WTC11 (cell line): ENCODE measurements at regions not wholly inside any gene's neighbourhood (a gene's known extent, or its start where the extent isn't known, plus 50 kb on each side); places are given as distances from the start of the nearest gene placed in this dataset.

Experiments used
- ATAC-seq: fragments of 200-7000 bp; cut with Tn5 transposase; 2 replicates; pipeline ENCODE4 v1.10.0; 2021; ENCODE audit warnings: mild to moderate bottlenecking, moderate library complexity
- CTCF ChIA-PET: fragments of 300-600 bp; sonication (Branson Sonifier 250); formaldehyde crosslinking; loops from one replicate; lab custom pipeline; 2021; ENCODE audit warnings: antibody characterized with exemption; lab: Charles Lee
- POLR2A ChIA-PET: fragments of 350-600 bp; sonication (Branson Sonifier 250); formaldehyde crosslinking; loops from one replicate; lab custom pipeline; 2021; ENCODE audit warnings: antibody characterized with exemption; lab: Charles Lee
- DNase-seq: peaks from one replicate; pipeline ENCODE4 v3.0.0; 2021; ENCODE audit warnings: low spot score
- H3K27ac Mint-ChIP-seq: 2 replicates; pipeline ENCODE4 v1.8.0; 2021; ENCODE audit warnings: mixed read lengths
- H3K27me3 Mint-ChIP-seq: 2 replicates; pipeline ENCODE4 v1.8.0; 2021; ENCODE audit warnings: low read depth, mild to moderate bottlenecking, moderate library complexity, mixed read lengths
- H3K36me3 Mint-ChIP-seq: 2 replicates; pipeline ENCODE4 v1.8.0; 2021; ENCODE audit warnings: mixed read lengths
- H3K4me1 Mint-ChIP-seq: 2 replicates; pipeline ENCODE4 v1.8.0; 2022; ENCODE audit warnings: mixed read lengths
- H3K4me3 Mint-ChIP-seq: 2 replicates; pipeline ENCODE4 v1.8.0; 2021; ENCODE audit warnings: mild to moderate bottlenecking, moderate library complexity, mixed read lengths
- H3K9me3 Mint-ChIP-seq: 2 replicates; pipeline ENCODE4 v1.8.0; 2021; ENCODE audit warnings: mixed read lengths
- ARID4B ChIP-seq: sonication (generic); formaldehyde crosslinking; IDR thresholded peaks from 2 replicates; pipeline ENCODE4 v1.8.0; 2023; ENCODE audit warnings: missing genetic modification reagents, mild to moderate bottlenecking, borderline replicate concordance
- ATF1 ChIP-seq: sonication (generic); formaldehyde crosslinking; IDR thresholded peaks from 2 replicates; pipeline ENCODE4 v1.8.1; 2023; ENCODE audit warnings: mild to moderate bottlenecking, moderate library complexity, missing genetic modification reagents
- ATF3 ChIP-seq: sonication (generic); formaldehyde crosslinking; conservative IDR thresholded peaks from 2 replicates; pipeline ENCODE4 v1.8.1; 2022; ENCODE audit warnings: mild to moderate bottlenecking, missing genetic modification reagents
- CREB1 ChIP-seq: sonication (generic); formaldehyde crosslinking; IDR thresholded peaks from 2 replicates; pipeline ENCODE4 v1.8.0; 2023; ENCODE audit warnings: mild to moderate bottlenecking, missing genetic modification reagents
- CREM ChIP-seq: sonication (generic); formaldehyde crosslinking; IDR thresholded peaks from 2 replicates; pipeline ENCODE4 v1.8.1; 2022; ENCODE audit warnings: mild to moderate bottlenecking, missing genetic modification reagents, moderate library complexity
- E2F1 ChIP-seq: sonication (generic); formaldehyde crosslinking; IDR thresholded peaks from 2 replicates; pipeline ENCODE4 v1.8.0; 2022; ENCODE audit warnings: mild to moderate bottlenecking, missing genetic modification reagents
- GABPB1 ChIP-seq: sonication (generic); formaldehyde crosslinking; IDR thresholded peaks from 2 replicates; pipeline ENCODE4 v1.8.1; 2023; ENCODE audit warnings: mild to moderate bottlenecking, missing genetic modification reagents
- IRF2 ChIP-seq: sonication (generic); formaldehyde crosslinking; IDR thresholded peaks from 2 replicates; pipeline ENCODE4 v1.8.0; 2022; ENCODE audit warnings: low read depth, missing genetic modification reagents, borderline replicate concordance
- MLX ChIP-seq: sonication (generic); formaldehyde crosslinking; IDR thresholded peaks from 2 replicates; pipeline ENCODE4 v1.8.1; 2023; ENCODE audit warnings: mild to moderate bottlenecking, missing genetic modification reagents, moderate library complexity
- NFATC4 ChIP-seq: fragments of 250-450 bp; sonication (Bioruptor Pico); IDR thresholded peaks from 2 replicates; pipeline ENCODE4 v1.9.0; 2021; ENCODE audit warnings: mild to moderate bottlenecking
- NR2C2 ChIP-seq: sonication (generic); formaldehyde crosslinking; IDR thresholded peaks from 2 replicates; pipeline ENCODE4 v1.8.0; 2022; ENCODE audit warnings: mild to moderate bottlenecking, missing genetic modification reagents
- RELA ChIP-seq: sonication (generic); formaldehyde crosslinking; IDR thresholded peaks from 2 replicates; pipeline ENCODE4 v1.8.1; 2022; ENCODE audit warnings: missing genetic modification reagents, mild to moderate bottlenecking, borderline replicate concordance
- SOX15 ChIP-seq: fragments of 250-450 bp; sonication (Bioruptor Pico); IDR thresholded peaks from 2 replicates; pipeline ENCODE4 v1.9.0; 2021; ENCODE audit warnings: mild to moderate bottlenecking
- ZMAT4 ChIP-seq: fragments of 250-450 bp; sonication (Bioruptor Pico); IDR thresholded peaks from 2 replicates; pipeline ENCODE4 v1.9.0; 2021; ENCODE audit warnings: mild to moderate bottlenecking
- ZNF219 ChIP-seq: sonication (generic); formaldehyde crosslinking; IDR thresholded peaks from 2 replicates; pipeline ENCODE4 v1.8.0; 2023; ENCODE audit warnings: missing genetic modification reagents, mild to moderate bottlenecking, borderline replicate concordance
- ZSCAN18 ChIP-seq: fragments of 250-450 bp; sonication (Bioruptor Pico); IDR thresholded peaks from 2 replicates; pipeline ENCODE4 v2.1.2; 2022; ENCODE audit warnings: mild to moderate bottlenecking, moderate library complexity

- TF ChIP-seq ZMAT4 (CRISPR knock-in tag) (no peak), RELA (no peak), E2F1 (no peak), IRF2 (CRISPR knock-in tag) (no peak), CREB1 (CRISPR knock-in tag) (no peak)
Observed at GRCh38 chr3:111331912-111332311, 210.1 kb upstream of the CD96 start (continued).

- ATAC-seq (no peak), DNase-seq (no peak)
- H3K27me3 Mint-ChIP-seq: peaks cover 43% of the 10 kb centered on the region
- POLR2A ChIA-PET: no interaction called here
- no peak overlapping the region for H3K4me3 Mint-ChIP-seq
- H3K27ac Mint-ChIP-seq: no peak overlapping the region
- no peaks in the 10 kb centered on the region for H3K9me3 Mint-ChIP-seq
- TF ChIP-seq ATF3 (CRISPR knock-in tag) (no peak), GABPB1 (CRISPR knock-in tag) (no peak), SOX15 (no peak), MLX (CRISPR knock-in tag) (no peak), NR2C2 (CRISPR knock-in tag) (no peak), ZSCAN18 (CRISPR knock-in tag) (no peak), ARID4B (CRISPR knock-in tag) (no peak), E2F1 (no peak), ZNF219 (CRISPR knock-in tag) (no peak), NFATC4 (CRISPR knock-in tag) (no peak), ATF1 (CRISPR knock-in tag) (no peak), CREB1 (CRISPR knock-in tag) (no peak), CREM (no peak)
- H3K36me3 Mint-ChIP-seq: no peaks in the 10 kb centered on the region
- CTCF ChIA-PET: no interaction called here
- H3K4me1 Mint-ChIP-seq: peaks cover 16% of the 10 kb centered on the region
Observed at GRCh38 chr3:111332488-111333080, 209.4 kb upstream of the CD96 start.
